Stimulated activated CD8-positive, alpha-beta memory T cell treated with anti-CD3 and anti-CD28 coated beads, Interleukin-4, amount 100 ng/mL, for 4 hours (primary cell): ENCODE measurements at regions not wholly inside any gene's neighbourhood (a gene's known extent, or its start where the extent isn't known, plus 50 kb on each side); places are given as distances from the start of the nearest gene placed in this dataset.

Source experiments
- DNase-seq, 2 donors: peaks; one replicate each; pipeline ENCODE4 v3.0.0-alpha.2; 2020; ENCODE audit warnings: low read depth in 2 of 2, low spot score in 1 of 2

DNA sequence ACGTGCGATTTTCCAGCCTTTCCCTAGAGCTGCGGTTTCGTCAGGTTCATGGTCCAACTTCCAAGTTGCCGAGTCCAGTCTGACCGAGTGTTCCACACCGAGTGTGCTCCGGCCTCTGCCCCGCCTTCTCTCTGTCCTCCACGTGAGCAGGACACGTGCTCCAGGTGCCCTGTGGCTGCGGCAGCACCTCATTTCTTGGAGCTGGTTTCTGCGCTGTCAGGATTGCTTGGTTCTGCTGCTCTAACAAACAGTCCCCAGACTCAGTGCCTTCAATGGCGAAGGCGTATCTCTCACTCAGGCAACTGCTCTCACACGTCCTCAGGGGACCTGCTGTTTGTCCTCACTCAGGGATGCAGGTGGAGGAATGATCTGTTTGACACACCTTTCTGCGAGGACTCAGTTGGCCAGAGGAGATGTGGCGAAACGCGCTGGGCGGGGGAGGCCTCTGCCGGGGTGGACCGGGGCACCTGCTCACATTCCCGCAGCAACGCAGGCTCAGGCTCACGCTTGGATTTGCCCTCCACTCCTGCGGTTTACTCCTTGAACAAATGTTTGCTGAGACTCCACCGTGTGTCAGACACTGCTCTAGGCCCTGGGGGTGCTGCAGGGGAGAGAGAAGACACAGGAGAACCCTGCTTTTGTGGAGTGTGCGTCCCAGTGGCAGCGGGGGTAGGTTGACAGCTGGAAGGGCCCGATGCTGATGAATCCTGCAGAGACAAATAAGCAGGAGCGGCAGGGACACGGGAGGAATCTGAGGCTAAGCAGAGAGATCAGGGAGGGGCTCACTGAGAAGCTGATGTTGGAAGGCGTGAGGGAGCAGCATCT lies 63.4 kb upstream of the FBRSL1 start:
- DNase-seq, result no peak

DNA sequence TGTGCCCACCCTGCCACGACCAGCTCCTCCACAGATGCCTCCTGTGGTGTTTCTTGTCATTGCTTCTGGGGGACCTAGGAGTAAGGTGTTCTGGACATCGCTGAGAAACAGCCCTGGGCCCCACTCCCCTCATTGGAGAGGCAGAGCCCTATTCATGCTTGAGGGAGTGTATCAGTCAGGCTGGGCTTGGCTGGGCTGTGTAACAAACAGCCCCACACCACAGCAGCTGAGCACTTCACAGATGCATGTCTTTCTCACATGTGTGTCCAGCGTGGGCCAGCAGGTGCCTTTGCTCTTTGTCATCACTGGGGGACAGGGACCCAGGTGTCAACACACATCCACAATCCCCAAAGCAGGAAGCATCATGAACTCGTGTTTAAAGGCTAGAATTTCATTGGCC lies 65.1 kb upstream of the FBRSL1 start:
- no peak for DNase-seq

DNA sequence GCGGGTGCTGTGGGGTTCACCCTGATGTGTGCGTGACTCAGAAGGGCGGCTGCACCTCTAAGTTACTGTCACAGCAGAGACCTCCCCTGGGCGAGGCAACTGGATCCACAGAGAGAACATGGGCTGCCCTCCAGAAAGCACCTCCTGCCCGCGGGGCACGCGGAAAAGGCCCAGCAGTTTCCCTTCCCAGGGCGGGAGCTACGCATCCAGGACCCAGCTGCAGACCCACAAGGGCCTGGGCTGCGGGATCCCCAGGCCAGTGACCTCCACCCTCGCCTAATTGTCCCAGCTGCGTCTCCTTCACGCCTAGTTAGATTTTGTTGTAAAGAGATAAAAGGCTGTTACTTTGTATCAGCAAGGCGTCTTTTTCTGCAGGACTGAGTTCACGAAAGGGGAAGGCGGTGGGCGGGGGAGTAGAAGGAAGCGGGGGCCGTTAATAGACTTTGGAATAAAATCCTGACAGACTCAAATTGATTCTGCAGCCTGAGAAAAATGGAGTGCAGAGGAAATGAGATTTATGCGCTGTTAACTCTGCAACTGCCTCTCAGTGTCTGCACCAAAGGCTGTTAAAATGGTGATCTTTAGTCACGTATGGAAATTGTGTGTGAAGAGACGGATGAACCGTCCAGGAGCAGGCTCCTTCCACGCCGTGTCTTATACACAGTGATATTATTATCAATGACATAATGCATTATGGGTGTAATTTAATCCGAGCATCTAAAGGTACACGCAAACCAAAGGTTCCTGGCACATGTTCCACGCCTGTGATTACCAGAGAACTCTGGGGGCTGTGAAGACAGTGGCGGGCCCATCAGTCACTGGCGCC lies 65.9 kb upstream of the FBRSL1 start:
- no peak for DNase-seq

DNA sequence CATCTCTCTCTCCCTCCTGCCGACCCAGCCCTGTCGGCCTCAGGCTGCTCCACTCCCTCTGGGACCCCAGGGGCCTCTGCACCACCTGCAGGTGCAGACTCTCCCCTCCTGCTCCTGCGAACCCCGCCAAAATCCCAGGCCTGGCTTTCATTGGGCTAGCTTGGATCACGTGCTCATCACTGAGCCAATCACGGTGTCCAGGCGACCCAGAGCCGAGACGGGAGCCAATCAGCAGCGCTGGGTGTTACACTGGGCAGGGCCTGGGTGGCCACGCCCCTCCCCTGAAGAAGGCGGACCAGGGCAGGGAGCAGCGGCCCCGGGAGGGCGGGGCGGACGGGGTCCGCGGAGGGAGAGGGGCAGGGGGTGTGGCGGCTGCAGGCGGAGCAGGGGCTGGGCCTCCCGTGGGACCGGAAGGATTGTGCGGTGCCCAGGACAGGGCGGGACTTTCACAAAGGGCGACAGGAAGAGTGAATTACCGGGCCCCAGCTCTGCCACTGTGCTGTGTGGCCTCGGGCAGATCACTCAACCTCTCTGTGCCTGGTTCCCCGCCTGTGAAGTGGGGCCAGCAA lies 66.6 kb upstream of the FBRSL1 start:
- no peak for DNase-seq

DNA sequence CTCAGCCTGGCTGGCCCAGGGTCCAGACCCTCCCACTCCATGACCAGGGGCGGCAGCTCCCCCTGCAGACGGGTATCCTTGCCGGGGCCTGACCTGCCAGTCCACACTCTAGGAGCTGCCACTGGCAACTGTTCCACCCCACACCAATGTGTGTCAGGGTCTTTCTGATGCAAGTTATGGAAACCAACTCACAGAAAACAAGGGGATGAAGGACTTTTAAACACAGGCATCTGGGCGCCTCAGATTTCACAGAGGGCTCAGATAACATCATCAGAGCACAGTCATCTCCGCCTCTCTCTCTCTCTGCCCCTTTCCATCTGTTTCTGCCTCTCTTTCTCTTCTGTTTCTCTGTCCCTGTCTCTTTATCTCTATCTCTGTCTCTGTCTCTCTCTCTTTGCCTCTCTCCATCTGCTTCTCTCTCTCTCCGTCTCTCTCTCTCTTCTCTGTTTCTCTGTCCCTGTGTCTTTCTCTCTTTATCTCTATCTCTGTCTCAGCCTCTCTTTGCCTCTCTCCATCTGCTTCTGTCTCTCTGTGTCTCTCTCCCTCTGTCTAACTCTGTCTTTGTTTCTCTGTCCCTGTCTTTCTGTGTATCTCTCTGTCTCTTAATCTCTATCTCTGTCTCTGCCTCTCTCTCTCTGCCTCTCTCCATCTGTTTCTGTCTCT lies 67.4 kb upstream of the FBRSL1 start:
- DNase-seq, result no peak

DNA sequence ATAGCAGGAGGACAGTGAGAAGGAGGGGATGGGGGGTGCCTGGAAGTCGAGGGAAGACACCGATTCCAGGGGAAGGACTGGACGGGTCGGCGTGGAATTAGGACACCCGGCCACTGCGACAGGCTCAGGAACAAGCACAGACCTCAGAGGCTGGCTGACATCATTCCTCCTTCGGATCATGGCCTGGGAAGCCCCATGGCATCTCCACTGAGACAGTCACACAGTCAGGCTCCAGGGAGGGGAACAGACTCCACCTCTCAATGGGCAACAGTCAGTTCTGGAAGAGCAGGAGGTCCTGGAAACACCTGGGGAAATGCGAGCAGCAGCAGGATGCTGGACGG lies 67.9 kb upstream of the FBRSL1 start:
- DNase-seq, result no peak

DNA sequence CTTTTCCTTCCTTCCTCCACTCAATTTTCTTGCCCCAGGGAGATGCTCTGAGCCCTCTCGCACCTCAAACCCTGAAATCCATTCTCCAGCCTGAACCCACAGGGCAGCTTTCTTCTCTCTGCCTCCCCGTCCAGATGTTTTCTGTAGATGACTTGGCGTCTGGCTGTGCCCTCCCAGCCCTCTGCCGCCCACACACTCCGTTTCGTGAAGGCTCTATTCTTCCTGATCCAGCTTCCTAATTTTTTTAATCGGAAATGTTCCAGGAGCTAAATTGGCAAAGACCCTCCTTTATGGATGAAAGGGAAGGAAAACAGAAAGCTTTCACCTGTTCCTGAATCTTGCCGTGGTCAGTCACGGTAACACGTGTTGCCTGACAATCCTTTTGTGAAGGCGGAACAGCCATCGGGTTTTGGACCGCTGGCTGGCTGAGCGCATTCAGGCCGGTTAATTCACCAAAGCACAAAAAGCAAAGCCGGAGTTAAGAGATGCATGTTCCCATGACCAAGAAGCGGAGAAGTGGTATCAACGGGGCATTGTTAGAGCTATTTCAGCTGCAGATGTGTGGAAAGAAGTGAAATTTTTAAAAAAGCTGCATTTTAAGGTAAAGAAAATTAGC lies 70.2 kb upstream of the FBRSL1 start:
- no peak for DNase-seq

DNA sequence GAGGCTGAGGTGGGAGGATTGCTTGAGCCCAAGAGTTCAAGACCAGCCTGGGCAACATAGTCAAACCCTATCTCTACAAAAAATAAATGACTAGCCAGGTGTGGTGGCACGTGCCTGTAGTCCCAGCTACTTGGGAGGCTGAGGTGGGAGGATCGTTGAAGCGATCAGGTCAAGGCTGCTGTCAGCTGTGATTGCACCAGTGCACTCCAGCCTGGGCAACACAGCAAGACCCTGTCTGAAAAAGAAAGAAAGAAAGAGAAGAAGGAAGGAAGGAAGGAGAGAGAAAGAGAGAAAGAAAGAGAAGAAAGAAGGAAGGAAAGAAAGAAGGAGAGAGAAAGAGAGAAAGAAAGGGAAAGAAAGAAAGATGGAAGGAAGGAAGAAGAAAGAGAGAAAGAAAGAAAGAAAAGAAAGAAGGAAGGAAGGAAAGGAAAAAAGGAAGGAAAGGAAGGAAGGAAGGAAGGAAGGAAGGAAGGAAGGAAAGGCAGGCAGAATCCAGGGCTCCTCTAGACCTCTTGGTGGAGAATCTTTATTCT lies 71.5 kb upstream of the FBRSL1 start:
- no peak for DNase-seq

DNA sequence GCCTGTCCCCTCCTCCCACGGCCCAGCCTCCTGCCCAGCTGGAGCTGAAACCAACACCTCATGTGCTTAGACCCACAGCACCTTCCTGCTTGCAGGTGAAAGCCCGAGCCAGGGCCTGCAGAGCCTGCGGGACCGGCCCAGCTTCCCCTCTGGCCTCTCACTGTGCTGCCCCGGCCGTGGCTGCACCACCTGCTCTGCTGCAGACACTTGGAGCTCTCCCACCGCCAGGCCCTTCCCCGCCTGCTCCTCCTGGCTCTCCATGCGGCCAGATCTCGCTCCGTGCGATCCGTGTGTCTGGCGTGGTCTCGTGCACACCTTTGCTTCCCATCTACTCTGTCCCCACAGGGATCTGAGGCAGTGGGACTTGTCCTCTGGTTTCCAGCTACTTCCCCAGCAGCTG lies 72.2 kb upstream of the FBRSL1 start:
- no peak for DNase-seq

DNA sequence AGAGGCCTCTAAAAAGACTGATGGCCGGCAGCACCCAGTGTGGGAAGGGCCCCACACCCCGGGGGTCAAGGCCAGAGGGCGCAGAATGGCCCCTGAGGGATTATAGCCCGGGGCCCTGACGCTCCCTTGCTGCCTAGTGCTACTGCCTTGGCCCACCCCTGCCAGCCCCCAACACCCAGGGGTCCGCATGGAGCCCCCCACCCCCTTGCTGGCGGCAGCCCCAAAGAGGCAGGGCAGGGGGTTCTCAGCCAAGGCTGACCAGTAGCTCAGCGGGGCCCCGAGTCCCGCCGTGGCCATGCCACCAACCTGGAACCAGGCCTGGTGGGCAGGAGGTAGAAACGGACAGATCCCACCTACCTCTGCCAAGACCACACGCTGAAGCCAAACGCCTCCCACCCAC lies 73.1 kb upstream of the FBRSL1 start:
- no peak for DNase-seq

DNA sequence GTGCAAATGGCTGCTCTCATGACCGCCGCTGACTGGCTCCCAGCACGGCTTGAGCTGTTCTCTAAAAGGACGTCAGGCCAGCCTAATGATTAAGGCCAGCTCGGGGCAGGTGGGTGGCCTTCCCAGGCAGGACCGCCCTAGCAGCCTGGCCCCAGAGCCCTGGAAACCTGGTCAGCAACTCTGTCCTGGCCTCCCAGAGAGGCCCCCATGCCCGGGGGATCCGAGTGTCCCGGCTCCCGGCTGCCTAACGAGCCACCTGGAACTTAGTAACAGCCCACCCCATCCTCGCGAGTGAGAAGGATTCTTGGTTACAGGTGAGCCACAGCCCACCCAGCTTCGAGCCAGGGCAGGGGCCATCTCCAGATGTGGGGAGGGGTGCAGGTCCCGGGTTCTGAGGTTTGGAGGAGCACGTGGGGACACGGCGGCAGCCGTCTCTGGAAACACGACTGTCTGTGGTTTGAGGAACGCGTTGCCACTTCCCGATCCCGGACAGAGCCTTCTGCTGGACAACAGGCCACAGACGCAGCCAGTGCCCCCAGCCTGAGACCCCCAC lies 73.8 kb upstream of the FBRSL1 start:
- no peak for DNase-seq

DNA sequence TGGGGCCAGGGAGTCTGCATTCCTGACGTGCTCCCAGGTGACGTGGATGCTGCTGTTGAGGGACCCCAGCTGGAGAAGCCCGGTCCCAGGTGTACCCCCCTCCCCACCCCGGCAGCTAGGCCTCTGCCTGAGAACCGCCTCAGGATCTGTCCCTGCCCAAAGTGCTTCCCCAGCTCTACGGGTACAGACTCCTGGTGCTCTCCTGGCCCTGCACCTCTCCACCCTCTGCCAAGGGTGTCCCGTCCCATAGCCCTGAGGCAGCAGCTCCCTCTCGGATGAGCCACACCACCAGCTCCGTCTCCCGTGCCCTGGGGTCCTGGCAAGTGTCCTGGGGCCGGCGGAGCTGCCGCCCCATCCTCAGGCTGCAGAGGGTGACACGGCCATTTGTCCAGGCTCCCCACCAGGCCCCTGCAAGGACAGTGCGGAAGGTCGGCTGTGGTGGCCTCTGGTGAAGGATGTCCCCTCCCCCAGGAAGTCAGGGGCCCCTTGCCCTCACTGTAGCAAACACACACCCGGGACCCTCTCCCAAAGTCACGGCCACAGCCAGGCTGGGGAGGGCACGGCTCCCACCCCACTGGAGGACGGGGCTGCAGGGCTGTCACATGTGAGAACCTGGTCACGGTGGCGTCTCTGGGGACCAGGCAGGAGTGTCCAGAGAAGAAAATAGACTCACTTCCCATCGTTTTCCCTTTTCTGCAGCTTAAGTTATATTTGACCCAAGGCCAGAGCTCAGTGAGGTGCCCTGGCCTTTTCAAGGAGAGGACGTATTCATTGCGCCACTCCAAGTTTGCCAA lies 74.4 kb upstream of the FBRSL1 start:
- DNase-seq, result no peak

DNA sequence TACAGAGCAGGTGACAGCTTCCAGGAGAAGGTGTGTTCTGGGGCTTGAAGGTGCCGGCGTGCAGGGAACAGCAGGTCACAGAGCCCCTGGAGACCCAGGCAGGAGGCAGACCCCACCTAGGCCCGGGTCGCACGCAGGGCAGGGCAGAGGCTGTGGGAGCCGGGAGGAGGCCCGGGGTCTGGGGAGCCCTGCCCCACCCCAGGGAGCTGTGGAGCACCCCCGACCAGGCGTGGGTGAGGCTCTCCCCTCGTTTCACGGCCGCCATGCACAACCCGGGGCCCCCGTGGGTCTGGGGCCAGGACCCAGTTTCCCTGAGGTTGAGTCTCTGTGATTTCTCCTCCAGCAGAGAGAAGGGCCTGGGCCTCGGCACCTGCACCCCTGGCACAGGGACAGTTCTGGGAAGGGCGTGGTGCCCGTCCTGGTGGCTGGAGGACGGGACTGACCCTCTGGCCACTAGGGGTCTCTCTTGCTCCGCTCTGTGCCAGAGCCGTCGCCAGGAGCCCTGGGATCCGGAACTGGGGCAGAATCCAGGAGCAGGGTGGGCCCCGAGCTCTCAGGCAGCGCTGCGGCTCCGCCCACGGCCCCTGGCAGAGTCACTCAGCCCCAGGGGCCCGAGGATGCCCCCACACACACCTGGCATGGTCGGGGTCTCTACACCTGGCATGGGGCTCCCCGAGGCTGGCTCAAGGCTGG lies 75.2 kb upstream of the FBRSL1 start:
- DNase-seq, result peak; percentile 42 to 50

DNA sequence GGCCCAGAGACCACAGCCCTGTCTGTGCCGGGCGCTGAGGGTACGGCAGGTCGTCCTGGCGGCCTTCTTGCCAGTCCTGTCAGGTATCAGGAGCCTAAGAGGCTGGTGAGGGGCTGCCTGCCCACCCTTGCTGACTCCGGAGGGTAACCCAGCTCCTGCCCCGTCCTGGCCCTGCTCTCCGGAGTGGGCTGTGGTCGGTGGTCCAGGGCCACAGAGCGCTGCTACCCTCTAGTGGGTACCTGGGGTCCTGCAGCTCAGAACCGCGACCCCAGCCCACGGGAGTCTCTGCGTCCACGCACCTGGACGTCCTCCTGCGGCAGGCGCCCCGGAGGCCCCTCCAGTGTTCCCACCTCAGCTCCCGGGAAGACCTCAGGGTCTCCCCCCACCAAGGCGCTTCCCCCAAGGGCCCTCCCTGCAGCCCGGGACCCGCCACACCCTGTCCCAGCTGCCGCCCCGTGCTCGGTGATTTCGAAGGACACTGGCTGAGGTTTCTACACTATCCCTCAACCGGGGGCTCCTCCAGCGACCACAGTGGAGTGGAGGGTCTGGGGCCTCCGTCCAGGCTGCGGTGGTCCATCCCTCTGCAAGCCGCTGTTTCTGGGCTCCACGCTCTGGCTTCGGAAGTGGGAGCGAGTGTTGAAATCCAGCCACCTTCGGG lies 75.9 kb upstream of the FBRSL1 start:
- no peak for DNase-seq

DNA sequence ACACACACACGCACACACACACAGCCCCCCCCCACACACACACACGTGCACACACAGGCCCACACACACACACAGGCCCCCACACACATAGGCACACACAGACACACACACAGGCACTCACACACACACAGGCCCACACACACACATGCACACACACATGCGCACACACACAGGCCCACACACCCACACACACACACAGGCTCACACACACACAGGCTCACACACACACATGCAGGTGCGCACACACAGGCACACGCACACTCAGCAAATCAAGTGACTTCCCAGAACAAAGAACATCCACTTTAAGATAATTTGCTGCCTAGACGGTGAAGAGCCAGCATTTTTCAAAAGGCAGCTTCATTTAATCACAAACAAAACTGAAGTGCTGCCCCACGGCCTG lies 78.5 kb upstream of the FBRSL1 start:
- no peak for DNase-seq

DNA sequence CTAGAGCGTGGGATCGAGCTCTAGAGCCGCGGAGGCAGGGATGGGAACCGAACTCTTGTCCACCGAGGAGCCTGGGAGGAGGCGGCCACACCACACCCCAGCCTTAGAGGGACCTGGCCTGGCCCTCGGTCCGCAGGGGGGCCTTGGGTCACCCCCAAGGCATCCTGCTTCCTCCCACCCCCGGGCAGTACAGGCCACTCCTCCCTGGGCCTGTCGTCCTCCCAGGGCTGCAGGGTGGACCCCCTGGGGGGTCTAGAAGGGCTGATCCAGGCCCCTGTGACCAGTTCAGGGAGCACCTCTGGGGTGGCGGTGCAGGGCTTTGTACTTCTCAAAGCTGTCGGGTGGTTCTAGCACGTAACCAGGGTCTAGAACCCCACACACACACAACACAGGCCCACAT lies 79.1 kb upstream of the FBRSL1 start:
- no peak for DNase-seq

DNA sequence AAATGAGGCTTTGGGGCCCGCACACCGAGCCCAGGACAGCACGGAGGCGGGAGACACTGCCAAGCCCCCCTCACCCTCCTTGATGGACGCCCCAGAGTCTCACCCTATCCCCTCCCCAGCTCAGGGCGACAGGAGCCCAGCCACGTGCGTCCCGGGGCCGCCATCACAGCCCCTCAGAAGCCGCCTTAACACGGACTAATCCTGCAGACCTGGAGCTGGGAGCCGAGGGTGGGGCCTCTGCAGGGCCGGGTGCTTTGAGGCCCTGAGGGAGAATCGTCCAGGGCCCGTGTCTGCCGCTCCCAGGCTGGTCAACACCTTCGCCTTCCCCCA lies 79.7 kb upstream of the FBRSL1 start:
- no peak for DNase-seq

DNA sequence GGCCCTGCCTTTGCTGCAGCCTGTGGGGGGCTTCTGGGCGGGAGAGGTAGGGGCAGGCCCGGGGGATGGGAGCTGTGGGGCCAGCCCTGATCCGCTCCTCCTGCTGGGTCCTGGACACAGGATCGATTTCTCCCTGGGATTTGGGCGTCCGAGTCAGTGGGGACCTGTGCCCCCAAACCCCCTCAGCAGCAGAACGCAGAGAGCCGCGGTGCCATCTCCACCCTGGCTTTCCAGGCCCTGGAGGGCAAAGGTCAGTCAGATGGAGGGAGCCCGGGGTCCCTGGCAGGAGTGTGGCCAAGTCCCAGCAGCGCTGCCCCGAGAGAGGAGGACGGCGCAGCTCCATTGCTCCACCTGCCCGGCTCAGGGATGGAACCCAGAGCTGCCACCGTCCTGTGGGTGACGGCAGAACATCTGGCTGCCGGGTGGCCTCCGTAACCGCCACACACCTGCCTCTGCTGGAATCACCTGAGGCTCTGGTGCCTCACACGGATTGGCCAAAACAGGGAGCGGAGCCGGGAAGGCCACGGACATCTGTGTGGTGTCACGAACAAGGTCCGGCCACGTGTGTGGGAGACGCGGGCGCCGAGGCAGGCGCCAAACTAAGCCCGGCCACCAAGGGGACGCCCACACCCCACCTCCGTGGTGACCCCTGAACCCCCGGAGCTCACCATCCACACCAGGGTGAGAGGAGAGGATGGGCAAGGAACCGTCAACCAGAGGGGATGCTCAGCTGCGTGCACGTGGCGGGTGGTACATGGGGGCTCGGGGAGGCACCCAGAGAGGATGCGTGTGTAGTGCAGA lies 80.3 kb upstream of the FBRSL1 start:
- DNase-seq, result no peak
